NOMO-1 treated with dmso at 0.1 percent for 144 hours (cell line): ENCODE measurements at regions not wholly inside any gene's neighbourhood (a gene's known extent, or its start where the extent isn't known, plus 50 kb on each side); places are given as distances from the start of the nearest gene placed in this dataset.

Experiments used
- DNase-seq: peaks from one replicate; lab custom pipeline; 2025; ENCODE audit not compliant: unreplicated experiment; lab: John Stamatoyannopoulos, UW

DNA sequence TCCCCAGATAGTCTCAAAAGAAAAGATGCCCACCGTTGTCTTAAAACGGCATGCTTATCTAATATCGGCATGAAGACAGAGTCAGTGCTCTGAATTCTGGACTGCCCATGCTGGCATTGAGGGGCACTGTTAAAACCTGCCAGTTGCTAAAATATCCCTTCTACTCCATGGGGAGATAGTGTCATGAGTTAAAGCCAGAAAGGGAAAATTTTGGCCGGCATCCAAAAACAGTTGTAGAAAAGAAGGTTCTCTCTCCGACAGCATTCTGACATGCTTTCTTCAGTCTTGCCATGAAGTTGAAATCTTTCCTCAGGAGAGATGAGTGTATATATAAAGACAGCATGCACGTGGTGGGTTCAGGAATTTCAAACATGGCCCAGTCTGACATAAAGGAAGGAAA is 401.3 kb upstream of the PIK3C3 start:
- DNase-seq: no peak

DNA sequence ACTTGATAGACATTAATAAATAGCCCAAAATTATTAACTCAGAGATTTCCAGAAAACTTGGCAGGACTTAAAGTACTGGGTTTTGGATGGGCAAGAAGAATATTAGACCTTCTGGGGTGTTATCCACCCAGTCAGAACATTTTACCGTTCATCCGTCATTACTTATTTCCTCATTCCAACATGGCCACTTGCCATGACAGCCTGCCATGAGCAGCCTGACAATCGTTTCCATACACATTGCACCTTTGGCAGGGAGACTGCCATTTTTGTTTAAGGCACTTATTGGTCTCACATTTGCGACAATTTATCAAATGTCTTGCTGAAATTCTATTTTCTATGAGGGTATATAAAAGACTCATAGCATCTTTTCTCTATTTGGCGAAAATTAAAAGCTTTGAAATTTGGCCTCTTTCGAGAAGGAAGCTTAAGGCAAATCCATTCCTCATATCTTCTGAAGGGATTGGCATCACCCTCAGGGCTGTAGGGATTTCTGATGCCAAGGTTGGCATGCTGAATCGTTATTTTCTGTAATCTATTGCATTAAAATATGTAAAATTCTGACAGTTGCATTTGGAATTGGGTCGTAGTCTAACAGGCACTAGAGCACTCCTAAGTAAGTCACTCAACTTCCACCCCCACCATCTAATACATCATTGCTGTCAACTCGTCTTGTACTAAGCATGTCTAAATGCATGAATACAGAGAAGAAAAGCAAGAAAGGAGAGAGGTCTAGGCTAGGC is 406.3 kb upstream of the PIK3C3 start:
- no peak for DNase-seq

DNA sequence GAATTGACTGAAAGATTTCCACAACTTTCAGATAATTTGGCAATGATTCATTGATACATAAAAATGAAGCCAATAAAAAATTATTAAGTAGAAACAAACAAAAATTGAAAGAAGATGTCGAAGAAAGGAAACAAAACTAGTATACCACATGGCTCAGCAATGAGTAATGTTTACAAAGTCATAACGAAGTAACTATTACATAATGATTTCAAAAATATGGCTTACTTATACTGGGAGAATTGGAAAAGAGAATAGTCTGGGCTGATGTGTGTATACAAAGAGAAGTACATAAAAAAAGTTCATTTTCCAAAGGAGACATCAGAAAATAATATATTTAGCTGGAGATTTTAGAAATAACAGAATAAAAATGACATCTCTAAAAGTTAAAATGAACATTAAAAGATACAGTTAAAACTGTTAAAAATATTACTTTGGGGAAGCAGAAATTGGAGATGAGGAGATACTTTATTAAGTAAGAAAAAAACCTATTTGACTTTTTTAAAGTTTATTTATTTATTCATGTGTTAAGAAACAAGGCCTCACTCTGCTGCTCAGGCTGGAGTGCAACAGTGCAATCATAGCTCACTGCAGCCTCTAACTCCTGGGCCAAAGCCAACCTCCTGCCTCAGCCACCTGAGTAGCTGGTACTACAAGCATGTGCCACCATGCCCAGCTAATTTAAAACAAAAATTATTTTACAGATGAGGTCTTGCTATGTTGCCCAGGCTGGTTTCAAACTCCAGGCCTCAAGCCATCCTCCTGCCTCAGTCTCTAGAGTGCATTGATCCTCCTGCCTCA is 409.7 kb upstream of the PIK3C3 start:
- DNase-seq: no peak

DNA sequence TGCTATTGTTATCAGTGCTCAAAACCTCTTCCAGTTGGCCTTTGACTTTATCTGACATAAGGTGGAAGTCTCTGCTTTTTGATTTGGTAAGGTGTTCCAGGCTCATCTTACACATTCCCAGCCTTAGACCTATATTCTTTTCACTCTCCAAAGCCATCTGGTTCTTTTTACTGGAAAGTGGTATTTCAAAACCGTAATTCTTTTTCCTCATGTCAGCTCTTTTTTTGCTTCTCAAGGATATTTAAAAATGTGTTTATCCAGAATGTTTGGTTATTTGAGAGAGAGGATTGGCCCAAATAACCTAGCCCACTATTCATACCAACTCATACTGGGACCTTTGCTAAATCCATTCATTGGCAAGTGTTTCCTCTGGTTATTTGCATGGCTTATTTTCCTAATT is 411.2 kb upstream of the PIK3C3 start:
- DNase-seq: no peak

DNA sequence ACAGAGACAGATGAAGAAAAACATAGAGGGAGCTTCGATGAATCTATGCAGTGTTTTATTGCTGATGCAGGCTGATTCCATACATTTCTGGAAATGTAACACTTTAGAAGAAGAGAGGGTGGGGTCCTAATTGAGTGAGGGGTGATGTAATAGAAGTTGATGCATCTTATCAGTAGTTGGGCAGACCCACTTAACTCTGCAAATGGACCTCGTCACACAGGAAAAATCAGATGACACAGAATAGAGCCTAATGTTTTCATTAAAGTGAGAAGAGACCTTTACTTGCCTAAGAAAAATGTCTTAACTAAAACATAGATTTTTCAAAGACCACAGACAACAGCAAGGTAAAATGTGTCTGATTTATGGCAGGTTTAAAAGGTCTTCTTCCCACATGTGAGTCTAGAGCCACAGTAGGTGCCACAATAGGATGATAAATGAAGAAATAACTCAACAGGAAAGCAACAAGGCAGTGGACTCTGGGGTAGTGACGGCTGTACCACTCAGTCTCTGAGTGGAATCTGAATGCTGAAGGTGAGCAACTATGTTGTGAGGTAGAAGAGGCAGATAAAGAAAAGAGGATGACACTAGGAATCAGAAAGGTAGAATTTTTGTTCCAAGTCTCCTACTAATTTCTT is 414.7 kb upstream of the PIK3C3 start:
- no peak for DNase-seq

DNA sequence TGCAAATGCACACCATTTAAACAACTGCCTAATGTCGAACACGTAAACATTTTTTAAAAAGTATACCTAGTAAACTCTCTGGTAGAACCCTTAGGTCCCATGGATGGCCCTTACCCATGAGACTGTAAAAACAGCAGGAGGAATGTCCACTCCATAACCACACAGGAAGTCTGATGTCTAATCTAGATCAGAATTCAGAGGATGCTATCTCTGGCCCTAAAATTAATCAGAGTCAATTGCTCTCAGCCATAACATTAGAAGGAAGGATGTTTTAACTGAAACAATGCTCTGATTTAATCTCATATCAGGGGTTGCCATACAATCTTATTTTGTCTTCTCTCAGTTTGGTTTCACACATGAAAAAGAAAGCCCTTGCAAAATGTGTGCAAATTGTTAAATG is 416.3 kb upstream of the PIK3C3 start:
- DNase-seq: no peak

DNA sequence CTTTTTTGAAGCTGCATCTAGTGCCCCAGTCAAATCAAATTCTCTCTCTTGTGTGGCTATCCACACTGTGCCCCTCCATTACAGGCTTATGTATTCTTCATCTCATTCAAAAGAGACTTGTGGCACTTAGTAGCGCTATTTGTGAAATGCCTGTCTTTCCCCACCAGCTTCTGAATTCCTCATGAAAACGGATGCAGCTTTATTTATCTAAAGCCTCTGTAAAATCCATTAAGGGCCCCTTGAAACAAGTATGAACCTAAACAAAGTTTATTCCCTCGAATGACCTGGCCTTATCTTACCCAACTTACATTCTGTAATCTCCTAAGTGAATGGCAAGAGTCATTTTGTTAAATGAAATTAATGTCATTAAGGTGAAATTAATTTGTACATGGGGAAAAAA is 417.4 kb upstream of the PIK3C3 start:
- DNase-seq: no peak

DNA sequence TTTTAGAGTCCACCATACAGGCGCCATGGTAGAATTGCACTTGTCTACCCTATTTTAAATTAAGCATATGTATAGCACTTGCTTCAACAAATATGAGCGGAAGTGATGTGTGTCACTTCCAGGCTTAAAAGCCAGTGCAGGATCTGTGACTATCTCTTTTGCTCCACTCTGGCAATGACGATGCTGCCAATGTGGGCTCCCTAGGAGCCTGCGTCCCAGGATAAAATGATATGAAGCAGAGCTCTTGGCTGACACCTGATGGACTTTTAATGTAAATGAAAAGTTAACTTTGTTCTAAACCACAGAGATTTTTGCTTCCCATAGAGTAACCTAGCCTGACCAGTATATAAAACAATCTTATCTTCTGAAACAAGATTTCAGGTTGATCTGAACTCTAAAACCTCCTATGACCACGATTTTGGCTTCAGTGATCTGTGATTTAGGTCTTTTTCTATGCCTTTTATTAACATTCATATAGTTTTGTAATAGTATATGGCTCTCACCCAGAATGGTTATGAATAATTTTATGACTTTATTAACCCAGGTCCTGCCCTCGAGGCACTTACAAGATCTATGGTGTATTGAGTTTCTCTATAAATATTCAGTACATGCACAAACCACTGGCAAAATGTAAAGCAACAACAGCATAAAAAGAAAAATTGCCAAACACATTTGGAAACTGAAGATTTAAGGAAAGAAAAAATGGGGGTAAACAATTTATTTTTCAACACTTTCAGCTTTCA is 422.5 kb upstream of the PIK3C3 start:
- DNase-seq: no peak

DNA sequence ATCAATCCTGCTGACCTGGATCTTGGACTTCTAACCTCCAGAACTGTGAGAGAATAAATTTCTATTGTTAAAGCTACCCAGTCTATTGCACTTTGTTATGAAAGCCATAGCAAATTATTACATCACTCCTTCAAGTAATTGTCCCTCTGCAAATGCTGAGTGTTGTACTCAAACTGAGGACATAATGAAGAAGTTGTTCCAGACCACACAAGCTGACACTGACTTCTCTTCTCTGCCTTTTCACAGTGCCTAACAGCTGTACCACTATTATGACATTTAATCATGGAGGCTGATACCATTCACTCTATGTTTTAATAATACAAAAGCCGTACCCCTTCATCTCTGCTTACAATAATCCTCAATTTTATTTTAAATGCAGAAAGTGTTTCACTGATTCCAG is 424.1 kb upstream of the PIK3C3 start:
- DNase-seq: no peak

DNA sequence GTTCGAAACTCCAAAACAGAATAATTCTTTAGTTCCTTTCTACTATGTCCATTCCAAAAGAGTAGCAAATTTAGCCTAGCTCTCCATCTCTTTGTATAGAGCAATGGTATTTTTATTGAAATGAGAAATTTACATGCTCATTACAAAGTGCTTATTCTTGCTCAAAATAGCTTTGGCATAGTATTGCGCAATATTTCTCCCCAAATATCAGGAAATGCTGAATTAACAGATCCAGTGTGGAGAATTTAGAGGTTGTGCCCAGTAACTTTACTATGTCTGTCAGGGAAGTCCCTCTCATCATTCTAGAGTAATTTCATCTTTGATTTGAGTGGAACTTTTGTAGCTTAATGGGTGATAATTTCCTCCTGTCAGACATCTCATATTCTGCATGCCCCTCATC is 425.9 kb upstream of the PIK3C3 start:
- DNase-seq: no peak

DNA sequence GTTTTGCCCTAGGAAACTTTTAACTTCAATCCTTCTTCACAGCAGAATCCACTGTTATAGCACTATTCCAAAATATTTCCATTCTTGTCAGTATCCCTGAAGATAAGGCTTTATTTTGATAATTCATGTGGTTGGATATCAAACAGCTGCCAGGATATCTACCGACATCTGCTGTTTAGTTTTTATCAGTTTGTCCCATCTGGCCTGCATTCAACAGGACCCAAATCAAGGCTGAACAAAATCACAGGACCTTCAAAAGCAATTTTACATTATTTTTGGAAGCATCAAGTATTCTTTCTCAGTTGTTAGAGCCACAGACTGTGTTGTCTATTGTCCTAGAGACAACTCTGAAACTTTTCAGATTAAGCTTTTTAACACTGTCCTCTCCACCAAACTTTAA is 429.0 kb upstream of the PIK3C3 start:
- DNase-seq: no peak

DNA sequence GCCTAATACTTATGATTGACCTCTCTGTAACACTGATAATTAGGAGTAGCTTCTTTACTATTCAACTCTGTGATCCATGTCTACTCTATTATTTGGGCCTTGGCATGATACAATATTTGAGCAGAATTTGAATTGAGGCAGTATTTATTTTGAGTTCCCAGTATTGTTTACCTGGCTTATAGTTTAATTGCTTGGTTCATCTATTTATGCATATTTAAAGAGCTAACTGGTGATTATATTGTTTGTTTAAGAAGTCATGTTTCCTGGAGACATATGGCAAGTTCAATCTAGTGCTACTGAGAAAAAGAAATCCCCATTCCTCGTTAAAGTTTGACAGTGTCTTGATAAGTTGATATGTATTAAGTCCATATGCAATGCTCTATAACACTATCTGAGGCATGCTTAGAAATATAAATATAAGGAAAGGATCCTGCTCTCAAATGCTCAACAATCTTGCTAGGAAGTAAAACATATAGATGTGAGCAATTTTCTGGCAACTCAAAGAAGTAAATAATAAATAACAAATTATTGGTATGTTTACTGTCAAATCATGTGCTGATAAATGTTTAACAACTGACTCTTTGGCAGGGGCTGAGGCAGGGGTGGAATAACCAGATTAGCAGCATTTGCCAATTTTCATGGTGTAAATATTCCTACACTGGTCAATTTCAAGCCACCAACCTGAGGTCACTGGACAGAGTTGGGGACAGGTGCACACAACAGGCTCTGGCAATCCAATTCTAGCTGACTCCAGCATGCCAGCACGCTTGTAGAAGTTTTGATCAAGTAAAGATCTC is 430.2 kb upstream of the PIK3C3 start:
- DNase-seq: no peak

DNA sequence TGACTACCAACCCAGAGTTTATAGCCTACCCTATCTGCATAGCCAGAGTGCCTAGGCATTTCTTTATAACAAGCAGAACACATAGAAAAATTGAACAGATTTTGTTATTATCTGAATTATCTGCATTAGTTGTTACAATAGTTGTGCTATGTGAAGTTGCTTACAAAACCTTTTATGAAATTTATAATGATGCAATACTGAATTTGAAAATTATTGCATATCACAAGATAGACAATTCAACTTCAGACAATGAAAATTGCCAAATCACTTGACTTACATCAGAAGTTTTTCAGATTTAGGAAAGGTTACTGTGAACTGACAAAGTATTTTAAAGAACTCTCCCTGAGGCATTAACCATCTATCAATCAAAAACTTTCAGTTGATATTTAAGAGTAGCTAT is 437.9 kb upstream of the PIK3C3 start:
- DNase-seq: no peak

DNA sequence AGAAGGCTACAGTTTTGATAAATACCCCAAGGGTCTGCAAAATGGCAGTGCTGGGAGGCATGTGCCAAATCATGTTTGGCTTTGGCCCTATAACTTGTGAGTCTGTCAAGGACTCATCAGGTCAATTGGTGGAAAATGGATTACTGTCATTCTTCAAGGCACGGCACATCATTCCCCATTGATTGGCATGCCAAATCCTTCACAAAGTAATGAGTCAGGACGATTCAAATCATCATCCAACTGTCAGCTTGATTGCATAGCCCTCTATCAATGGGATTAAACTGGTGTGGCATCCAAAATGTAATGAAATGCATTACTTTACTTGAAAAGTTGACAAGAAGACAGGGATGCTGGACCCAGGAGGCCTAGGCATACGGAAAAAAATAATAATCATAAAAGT is 441.6 kb upstream of the PIK3C3 start:
- DNase-seq: no peak

DNA sequence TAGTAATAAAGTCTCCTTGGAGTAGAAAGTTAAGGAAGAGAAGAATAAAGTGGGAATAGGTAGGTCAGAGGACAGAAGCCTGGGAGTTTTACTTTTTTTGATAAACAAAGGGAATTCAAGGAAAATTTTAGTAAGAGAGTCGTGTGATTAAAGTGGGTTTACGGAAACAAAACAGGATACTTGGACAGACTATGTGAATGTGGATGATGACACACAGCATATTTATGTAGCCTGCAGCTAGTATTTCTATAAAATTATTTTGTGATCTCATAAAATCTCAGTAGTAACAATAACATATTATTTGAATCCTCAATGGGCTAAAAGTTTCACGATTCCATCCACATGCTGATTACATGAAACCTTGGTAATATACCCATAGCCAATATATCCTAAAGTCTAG is 450.7 kb upstream of the PIK3C3 start:
- no peak for DNase-seq

DNA sequence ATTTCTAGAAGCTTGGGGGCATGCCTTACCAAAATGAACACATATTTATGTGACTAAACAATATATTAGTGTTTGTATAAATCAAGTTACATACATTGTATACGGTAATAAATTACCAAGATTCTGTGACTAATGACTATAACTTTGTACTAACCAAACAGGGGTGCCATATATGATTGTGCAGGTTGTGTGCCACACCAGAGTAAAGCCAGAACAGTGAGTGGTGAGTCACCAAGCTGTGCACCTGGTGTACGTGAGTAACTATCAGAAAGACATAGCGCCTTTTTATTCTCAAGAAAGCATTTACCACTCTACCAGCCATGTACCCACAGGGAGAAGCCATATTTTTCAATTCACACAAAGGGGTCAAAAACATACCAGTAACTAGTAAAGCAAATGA is 453.2 kb upstream of the PIK3C3 start:
- DNase-seq: no peak

DNA sequence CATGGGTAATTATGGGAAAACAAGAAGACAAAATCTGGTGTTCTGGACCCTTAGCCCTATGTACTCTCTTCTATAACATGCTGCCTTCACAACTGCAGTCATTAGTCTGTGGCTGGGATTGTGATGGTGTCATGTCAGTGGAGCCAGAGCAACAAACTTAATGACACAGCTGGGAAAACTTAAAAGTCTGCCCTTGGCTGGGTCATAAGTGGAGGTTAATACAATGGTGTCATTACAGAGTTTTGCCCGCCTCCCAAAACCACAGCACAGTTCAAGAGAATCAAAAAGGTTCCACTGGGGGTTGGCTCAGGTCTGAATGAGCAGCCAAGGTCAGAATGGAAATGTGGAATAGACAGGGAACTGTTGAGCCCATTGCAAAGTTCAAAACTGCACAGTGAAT is 455.7 kb upstream of the PIK3C3 start:
- DNase-seq: no peak

DNA sequence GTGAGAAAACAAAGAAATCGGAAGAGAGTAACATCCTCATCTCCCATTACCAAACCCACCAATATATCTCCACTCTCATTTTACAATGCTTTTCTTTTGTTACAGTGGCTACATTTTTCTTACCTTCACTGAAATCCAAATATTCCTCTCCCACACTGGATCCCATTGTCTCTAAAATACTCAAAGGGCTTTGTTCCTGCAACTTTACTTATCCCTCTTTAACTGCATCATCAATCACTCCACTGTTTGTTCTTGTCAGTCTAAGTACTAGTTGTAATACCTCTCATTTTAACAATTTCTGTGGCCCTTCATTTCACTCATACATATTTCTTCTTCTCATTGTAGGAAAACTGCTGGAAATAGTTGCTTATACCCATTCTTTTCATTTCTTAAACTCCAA is 464.2 kb upstream of the PIK3C3 start:
- no peak for DNase-seq

DNA sequence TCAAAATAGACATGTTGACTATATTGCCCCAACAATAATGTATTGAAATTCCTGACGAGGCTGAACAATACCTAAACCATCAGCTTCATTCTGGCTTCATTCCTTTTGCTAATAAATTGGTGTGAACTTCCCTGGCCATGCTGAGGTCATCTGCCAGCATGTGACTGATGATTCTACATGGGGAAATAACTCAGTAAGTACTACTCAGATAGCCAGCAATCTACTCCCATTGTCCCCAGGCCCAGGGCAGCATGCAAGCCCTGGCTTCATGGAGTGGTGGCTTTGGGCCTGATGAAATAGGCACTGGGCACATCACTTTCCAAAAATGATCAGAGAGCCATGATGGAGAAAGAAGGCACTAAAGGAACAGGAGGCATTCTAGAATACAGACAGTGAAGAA is 468.5 kb upstream of the PIK3C3 start:
- no peak for DNase-seq

DNA sequence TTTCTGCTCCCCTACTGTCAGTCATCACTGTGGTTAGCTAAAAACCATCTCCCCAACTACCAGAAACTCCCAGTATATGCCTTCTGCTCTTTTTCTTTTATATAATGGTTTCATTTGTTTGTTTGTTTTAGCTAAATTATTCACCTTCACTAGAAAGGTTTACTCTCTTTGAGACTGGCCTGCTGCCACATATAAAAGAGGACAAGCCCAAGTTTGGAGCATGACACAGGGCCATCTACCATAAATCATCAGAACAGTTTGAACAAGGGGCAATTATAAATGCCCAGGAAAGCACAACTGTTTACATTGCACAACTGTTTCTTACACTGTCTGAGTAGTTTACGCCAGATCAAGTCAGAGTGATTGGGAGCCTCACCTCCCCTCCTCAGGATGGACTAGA is 471.0 kb upstream of the PIK3C3 start:
- DNase-seq: no peak

DNA sequence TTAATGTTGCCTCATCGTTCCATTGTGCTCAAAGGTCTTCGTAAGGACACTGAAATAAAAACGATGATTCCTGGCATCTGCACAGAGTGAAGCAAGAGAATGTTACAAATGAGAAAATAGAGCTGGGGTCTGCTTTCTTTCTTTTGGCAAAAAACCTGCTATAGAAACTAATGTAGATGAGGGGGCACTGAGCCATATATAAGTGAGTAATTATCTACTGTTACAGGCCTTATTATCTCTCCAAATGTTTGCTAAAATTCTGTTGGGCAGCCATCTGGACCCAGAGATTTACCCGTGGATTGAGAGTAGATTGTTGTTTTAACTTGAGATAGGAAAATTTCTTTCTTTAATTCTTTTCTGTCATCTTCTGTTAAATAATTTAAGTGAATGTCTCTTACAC is 472.5 kb upstream of the PIK3C3 start:
- no peak for DNase-seq
